IMR-90 (cell line): ENCODE measurements at regions not wholly inside any gene's neighbourhood (a gene's known extent, or its start where the extent isn't known, plus 50 kb on each side); places are given as distances from the start of the nearest gene placed in this dataset.

Experiments
- ATAC-seq: fragments of 200-7000 bp; cut with Tn5 transposase; 2 replicates; pipeline ENCODE4 v1.9.1; 2020; ENCODE audit warnings: low read depth, mild to moderate bottlenecking, moderate library complexity
- BruUV-seq: library from RNA; stranded (reverse); fragments of 400-500 nt; replicated peaks from 2 replicates; lab custom pipeline; 2021; lab: Mats Ljungman, UMichigan
- CTCF ChIA-PET: fragments of 300-600 bp; formaldehyde crosslinking; extraction: SDS; loops from one replicate; lab custom pipeline; 2021; ENCODE audit warnings: antibody characterized with exemption; lab: Yijun Ruan, JAX
- POLR2A ChIA-PET: fragments of 300-600 bp; sonication (Branson Sonifier 250); formaldehyde crosslinking; loops from one replicate; lab custom pipeline; 2022; ENCODE audit warnings: antibody characterized with exemption; ENCODE audit not compliant: unreplicated experiment; lab: Charles Lee
- DNase-seq: peaks from one replicate; pipeline ENCODE4 v3.0.0; 2013
- H2AFZ ChIP-seq: replicated peaks from 2 replicates; pipeline ENCODE3; 2013; ENCODE audit warnings: low read length, mild to moderate bottlenecking; ENCODE audit not compliant: poor library complexity
- H2AK5ac ChIP-seq: 2 replicates; pipeline ENCODE4 v1.6.1; 2013; ENCODE audit warnings: low read depth, low read length, inconsistent platforms
- H2AK9ac ChIP-seq: replicated peaks from 2 replicates; pipeline ENCODE3; 2013; ENCODE audit warnings: mild to moderate bottlenecking, low read depth, low read length, moderate library complexity; ENCODE audit not compliant: poor library complexity
- H2BK120ac ChIP-seq: 2 replicates; pipeline ENCODE4 v1.6.1; 2013; ENCODE audit warnings: low read depth, low read length, inconsistent platforms
- H2BK15ac ChIP-seq: 3 replicates; pipeline ENCODE4 v1.6.1; 2013; ENCODE audit warnings: low read depth, low read length, inconsistent platforms
- H2BK20ac ChIP-seq: 2 replicates; pipeline ENCODE4 v1.6.1; 2013; ENCODE audit warnings: low read depth, mild to moderate bottlenecking, inconsistent platforms, low read length, moderate library complexity
- H2BK5ac ChIP-seq: 2 replicates; pipeline ENCODE4 v1.6.1; 2013; ENCODE audit warnings: mild to moderate bottlenecking, low read depth, low read length, inconsistent platforms; ENCODE audit not compliant: poor library complexity, severe bottlenecking
- H3K14ac ChIP-seq: replicated peaks from 2 replicates; pipeline ENCODE4 v1.6.1; 2013; ENCODE audit warnings: low read depth, low read length, inconsistent platforms
- H3K18ac ChIP-seq: 2 replicates; pipeline ENCODE4 v1.6.1; 2013; ENCODE audit warnings: low read depth, low read length, control low read depth
- H3K23ac ChIP-seq: 2 replicates; pipeline ENCODE4 v1.6.1; 2013; ENCODE audit warnings: low read depth, low read length, inconsistent platforms
- H3K27ac ChIP-seq: 2 replicates; pipeline ENCODE4 v1.5.1; 2013; ENCODE audit warnings: mild to moderate bottlenecking, control low read depth, low read length; ENCODE audit not compliant: insufficient read depth
- H3K27me3 ChIP-seq: 2 replicates; pipeline ENCODE4 v1.6.1; 2013; ENCODE audit warnings: low read length; ENCODE audit not compliant: control insufficient read depth, insufficient read depth
- H3K36me3 ChIP-seq: 2 replicates; pipeline ENCODE4 v1.6.1; 2013; ENCODE audit warnings: low read length, mixed read lengths; ENCODE audit not compliant: control insufficient read depth, insufficient read depth
- H3K4ac ChIP-seq: 2 replicates; pipeline ENCODE4 v1.6.1; 2013; ENCODE audit warnings: low read depth, low read length, inconsistent platforms
- H3K4me1 ChIP-seq: 2 replicates; pipeline ENCODE4 v1.6.1; 2013; ENCODE audit warnings: low read length, mixed read lengths; ENCODE audit not compliant: control insufficient read depth, insufficient read depth
- H3K4me2 ChIP-seq: 2 replicates; pipeline ENCODE4 v1.6.1; 2013; ENCODE audit warnings: low read depth, mild to moderate bottlenecking, control low read depth, low read length, moderate library complexity
- H3K4me3 ChIP-seq: 2 replicates; pipeline ENCODE4 v1.5.1; 2013; ENCODE audit warnings: low read depth, mild to moderate bottlenecking, control low read depth, low read length, moderate library complexity; ENCODE audit not compliant: insufficient read depth
- H3K56ac ChIP-seq: 2 replicates; pipeline ENCODE4 v1.6.1; 2013; ENCODE audit warnings: low read length, inconsistent platforms; ENCODE audit not compliant: insufficient read depth; ENCODE audit errors: extremely low read depth
- H3K79me1 ChIP-seq, 2 experiments: 2 replicates each; pipeline ENCODE4 v1.6.1; 2013; ENCODE audit warnings: low read length in 2 of 2, inconsistent platforms in 1 of 2, low read depth in 1 of 2
- H3K9ac ChIP-seq: 2 replicates; pipeline ENCODE4 v1.6.1; 2013; ENCODE audit warnings: low read depth, low read length, control low read depth
- H3K9me1 ChIP-seq: 2 replicates; pipeline ENCODE4 v1.6.1; 2013; ENCODE audit warnings: low read length, inconsistent platforms; ENCODE audit not compliant: insufficient read depth
- H3K9me3 ChIP-seq: 2 replicates; pipeline ENCODE4 v1.6.1; 2013; ENCODE audit warnings: low read length; ENCODE audit not compliant: control insufficient read depth, insufficient read depth
- H4K20me1 ChIP-seq: 2 replicates; pipeline ENCODE4 v1.6.1; 2013; ENCODE audit warnings: low read length, inconsistent platforms; ENCODE audit not compliant: insufficient read depth
- H4K5ac ChIP-seq: 2 replicates; pipeline ENCODE4 v1.6.1; 2013; ENCODE audit warnings: mild to moderate bottlenecking, low read depth, low read length, control low read depth
- H4K8ac ChIP-seq, 2 experiments: 2 replicates each; pipeline ENCODE4 v1.6.1; 2013; ENCODE audit warnings: low read depth in 2 of 2, low read length in 2 of 2, control low read depth in 1 of 2, inconsistent platforms in 1 of 2
- H4K91ac ChIP-seq: 2 replicates; pipeline ENCODE4 v1.6.1; 2013; ENCODE audit warnings: low read depth, low read length, inconsistent platforms; ENCODE audit not compliant: insufficient read depth
- BHLHE40 ChIP-seq: fragments of 150-350 bp; IDR thresholded peaks from 2 replicates; pipeline ENCODE4 v1.6.1; 2016; ENCODE audit warnings: mild to moderate bottlenecking, low read depth, low read length
- CEBPB ChIP-seq: IDR thresholded peaks from 2 replicates; pipeline ENCODE4 v1.6.1; 2012; ENCODE audit warnings: low read depth, low read length, improper control_type of control experiment
- WGBS, 2 experiments: methylation state at CpG; one replicate each; pipeline versions ENCODE4 v1.1.5 to v1.1.7; 2013; ENCODE audit warnings: missing lambda C conversion rate in 2 of 2; ENCODE audit not compliant: insufficient read length in 1 of 2; ENCODE audit errors: extremely low coverage in 2 of 2; 5-methylcytosine and 5-hydroxymethylcytosine counted together
- dilution Hi-C: fragments of 300-500 bp; cut with HindIII; formaldehyde crosslinking; loops from one replicate; pipeline ENCODE4 v1.14.3; 2018; ENCODE audit warnings: low sequenced_read_pairs; ENCODE audit not compliant: unreplicated experiment
- in situ Hi-C: fragments of 300-500 bp; cut with MboI; formaldehyde crosslinking; loops from 3 replicates; pipeline ENCODE4 v1.14.3; 2019; ENCODE audit warnings: low sequenced_read_pairs, inconsistent platforms, mixed read lengths
- intact Hi-C: fragments of 100-400 bp; cut with micrococcal nuclease; formaldehyde crosslinking; loops from 2 replicates; pipeline ENCODE4 v1.10.0; 2022
- TF ChIP-seq, protein P1 (sequence below): fragments of 150-350 bp; IDR thresholded peaks from 2 replicates; pipeline ENCODE4 v1.6.1; 2016; ENCODE audit warnings: low read depth, mild to moderate bottlenecking, low read length, moderate library complexity, borderline replicate concordance

DNA sequence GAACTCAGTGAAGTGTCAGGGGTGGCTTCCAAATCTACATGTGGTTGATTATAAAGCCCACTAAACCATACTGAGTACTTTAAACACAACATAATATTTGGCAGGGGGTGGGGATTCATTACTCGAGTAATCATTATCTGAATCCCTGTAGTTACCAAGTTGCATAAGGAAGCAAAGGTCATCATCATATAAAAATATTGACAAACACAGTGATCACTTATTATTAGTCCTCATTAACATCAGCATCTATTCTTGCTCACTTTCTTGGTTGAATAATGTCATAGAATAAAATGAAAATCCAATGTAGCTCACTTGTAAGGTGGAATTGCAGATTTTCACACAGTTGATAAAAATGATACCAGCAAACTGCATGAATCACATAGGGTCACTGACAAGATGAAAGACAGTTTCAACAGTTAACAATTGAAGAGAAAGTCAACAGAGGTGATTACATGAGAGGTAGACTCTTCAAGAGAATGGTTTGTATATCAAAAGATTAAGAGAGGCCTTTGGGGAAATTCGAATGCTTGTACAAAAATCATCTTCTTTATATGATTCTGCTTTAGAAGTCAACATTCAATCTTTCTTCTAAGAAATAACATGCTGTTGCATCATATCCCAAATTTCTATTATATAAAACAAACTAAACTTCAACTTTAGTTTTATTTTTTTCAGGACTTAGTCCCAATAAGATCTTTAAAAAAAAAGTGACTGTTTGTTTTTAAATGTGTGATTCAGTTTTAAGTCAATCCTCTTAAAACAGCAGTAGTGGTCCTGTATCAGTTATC lies 185.5 kb upstream of the KLF14 start:
- no peak overlapping the region for H2AFZ ChIP-seq
- H3K9ac ChIP-seq, result no peak overlapping the region
- peaks cover 4% of the 10 kb centered on the region; the same call in 1 of the 2 replicates for H3K36me3 ChIP-seq
- H3K27ac ChIP-seq, result peak overlapping the region; percentile 32; the same call in 1 of the 2 replicates
- H3K79me1 ChIP-seq, result peaks cover 12 to 60% of the 10 kb centered on the region in 2 experiments
- H3K23ac ChIP-seq, result peak overlapping the region; percentile 95; the same call in 1 of the 2 replicates
- ATAC-seq (no peak), DNase-seq (no peak)
- no CpG with 5 or more reads among the region's 2 CpGs for WGBS, 2 experiments
- H4K91ac ChIP-seq, result no peak overlapping the region
- no peaks in the 10 kb centered on the region for H3K9me3 ChIP-seq
- H3K9me1 ChIP-seq, result peaks cover 20% of the 10 kb centered on the region
- H2BK15ac ChIP-seq, result peak overlapping the region; percentile 93; the same call in 1 of the 3 replicates
- H3K4me3 ChIP-seq, result no peak overlapping the region
- peak overlapping the region; percentile 41; the same call in 1 of the 2 replicates for H3K56ac ChIP-seq
- H3K14ac ChIP-seq, result peak overlapping the region; percentile 92
- H3K4ac ChIP-seq, result peak overlapping the region; percentile 71; the same call in 1 of the 2 replicates
- peak overlapping the region; percentile 44; the same call in 1 of the 2 replicates for H2AK5ac ChIP-seq
- H4K5ac ChIP-seq, result no peak overlapping the region
- H2BK120ac ChIP-seq, result peak overlapping the region; percentile 93
- H2BK5ac ChIP-seq, result peak overlapping the region; percentile 100
- H4K20me1 ChIP-seq, result no peaks in the 10 kb centered on the region; the same call in 1 of the 2 replicates
- H2AK9ac ChIP-seq, result no peak overlapping the region
- no TSS peak for BruUV-seq
- TF ChIP-seq, protein P1, sequence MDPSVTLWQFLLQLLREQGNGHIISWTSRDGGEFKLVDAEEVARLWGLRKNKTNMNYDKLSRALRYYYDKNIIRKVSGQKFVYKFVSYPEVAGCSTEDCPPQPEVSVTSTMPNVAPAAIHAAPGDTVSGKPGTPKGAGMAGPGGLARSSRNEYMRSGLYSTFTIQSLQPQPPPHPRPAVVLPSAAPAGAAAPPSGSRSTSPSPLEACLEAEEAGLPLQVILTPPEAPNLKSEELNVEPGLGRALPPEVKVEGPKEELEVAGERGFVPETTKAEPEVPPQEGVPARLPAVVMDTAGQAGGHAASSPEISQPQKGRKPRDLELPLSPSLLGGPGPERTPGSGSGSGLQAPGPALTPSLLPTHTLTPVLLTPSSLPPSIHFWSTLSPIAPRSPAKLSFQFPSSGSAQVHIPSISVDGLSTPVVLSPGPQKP, result no peak
- TF ChIP-seq BHLHE40, result no peak
- TF ChIP-seq CEBPB, result peak; percentile 65
- H3K4me1 ChIP-seq, result peaks cover 45% of the 10 kb centered on the region
- POLR2A ChIA-PET, result no interaction called here
- CTCF ChIA-PET, result interaction anchor here (0.6 kb wide), 1 partner anchor 27 kb away, joined by 4 read pairs; no protein-coding TSS in a partner anchor
- H3K18ac ChIP-seq, result 0 out of 2 replicates have a peak overlapping the region, but pooled peaks have one; percentile 30
- no peaks in the 10 kb centered on the region for H3K27me3 ChIP-seq
- intact Hi-C loops (no loop called here), in situ Hi-C loops (no loop called here), dilution Hi-C loops (no loop called here)
- H3K4me2 ChIP-seq, result no peak overlapping the region
- peak overlapping the region; percentile 90; the same call in 1 of the 2 replicates for H2BK20ac ChIP-seq
- H4K8ac ChIP-seq, result peak overlapping the region; percentile 88 to 94; a peak in 3 of 4 replicates
